ENCODE measurements at regions not wholly inside any gene's neighbourhood (a gene's known extent, or its start where the extent isn't known, plus 50 kb on each side); places are given as distances from the start of the nearest gene placed in this dataset.

DNA sequence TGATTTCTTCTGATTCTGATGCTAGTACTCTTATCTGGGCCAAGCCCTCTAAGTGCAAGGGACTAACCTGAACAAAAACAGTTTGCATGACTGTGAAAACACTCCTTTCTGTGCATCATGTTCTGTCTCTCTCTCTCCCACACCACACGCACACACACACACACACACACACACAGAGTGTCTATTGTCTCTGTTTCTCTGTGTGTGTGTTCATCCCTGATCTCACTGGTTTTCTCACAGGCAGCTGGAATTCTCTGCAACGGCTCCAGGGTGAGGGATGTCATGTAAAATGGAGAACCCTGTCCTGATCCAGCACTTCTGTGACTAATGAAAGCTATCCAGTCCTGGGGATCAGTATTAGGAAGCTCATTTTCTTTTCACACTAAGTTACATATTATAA, 453.1 kb upstream of the RGMB start:
- TF ChIP-seq, protein P1, sequence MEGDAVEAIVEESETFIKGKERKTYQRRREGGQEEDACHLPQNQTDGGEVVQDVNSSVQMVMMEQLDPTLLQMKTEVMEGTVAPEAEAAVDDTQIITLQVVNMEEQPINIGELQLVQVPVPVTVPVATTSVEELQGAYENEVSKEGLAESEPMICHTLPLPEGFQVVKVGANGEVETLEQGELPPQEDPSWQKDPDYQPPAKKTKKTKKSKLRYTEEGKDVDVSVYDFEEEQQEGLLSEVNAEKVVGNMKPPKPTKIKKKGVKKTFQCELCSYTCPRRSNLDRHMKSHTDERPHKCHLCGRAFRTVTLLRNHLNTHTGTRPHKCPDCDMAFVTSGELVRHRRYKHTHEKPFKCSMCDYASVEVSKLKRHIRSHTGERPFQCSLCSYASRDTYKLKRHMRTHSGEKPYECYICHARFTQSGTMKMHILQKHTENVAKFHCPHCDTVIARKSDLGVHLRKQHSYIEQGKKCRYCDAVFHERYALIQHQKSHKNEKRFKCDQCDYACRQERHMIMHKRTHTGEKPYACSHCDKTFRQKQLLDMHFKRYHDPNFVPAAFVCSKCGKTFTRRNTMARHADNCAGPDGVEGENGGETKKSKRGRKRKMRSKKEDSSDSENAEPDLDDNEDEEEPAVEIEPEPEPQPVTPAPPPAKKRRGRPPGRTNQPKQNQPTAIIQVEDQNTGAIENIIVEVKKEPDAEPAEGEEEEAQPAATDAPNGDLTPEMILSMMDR (IDR thresholded peaks at IDR 0.05; ENCODE audit: low read depth, low read length, missing input control), result no peak
- TF ChIP-seq HNF4A (conservative IDR thresholded peaks at IDR 0.05) (no peak), RAD21 (IDR thresholded peaks at IDR 0.05) (no peak), GABPA (IDR thresholded peaks at IDR 0.05 in 1 of 2, conservative IDR thresholded peaks at IDR 0.05 in 1 of 2) (no peak), SP1 (IDR thresholded peaks at IDR 0.05) (no peak), YY1 (IDR thresholded peaks at IDR 0.05) (no peak), EGR1 (IDR thresholded peaks at IDR 0.05; ENCODE audit: low read depth in 2 of 2) (no peak), TAF1 (conservative IDR thresholded peaks at IDR 0.05) (no peak), JUND (IDR thresholded peaks at IDR 0.05) (no peak), FOXA1 (IDR thresholded peaks at IDR 0.05) (no peak), RXRA (IDR thresholded peaks at IDR 0.05) (no peak)
- TF ChIP-seq, protein P2, sequence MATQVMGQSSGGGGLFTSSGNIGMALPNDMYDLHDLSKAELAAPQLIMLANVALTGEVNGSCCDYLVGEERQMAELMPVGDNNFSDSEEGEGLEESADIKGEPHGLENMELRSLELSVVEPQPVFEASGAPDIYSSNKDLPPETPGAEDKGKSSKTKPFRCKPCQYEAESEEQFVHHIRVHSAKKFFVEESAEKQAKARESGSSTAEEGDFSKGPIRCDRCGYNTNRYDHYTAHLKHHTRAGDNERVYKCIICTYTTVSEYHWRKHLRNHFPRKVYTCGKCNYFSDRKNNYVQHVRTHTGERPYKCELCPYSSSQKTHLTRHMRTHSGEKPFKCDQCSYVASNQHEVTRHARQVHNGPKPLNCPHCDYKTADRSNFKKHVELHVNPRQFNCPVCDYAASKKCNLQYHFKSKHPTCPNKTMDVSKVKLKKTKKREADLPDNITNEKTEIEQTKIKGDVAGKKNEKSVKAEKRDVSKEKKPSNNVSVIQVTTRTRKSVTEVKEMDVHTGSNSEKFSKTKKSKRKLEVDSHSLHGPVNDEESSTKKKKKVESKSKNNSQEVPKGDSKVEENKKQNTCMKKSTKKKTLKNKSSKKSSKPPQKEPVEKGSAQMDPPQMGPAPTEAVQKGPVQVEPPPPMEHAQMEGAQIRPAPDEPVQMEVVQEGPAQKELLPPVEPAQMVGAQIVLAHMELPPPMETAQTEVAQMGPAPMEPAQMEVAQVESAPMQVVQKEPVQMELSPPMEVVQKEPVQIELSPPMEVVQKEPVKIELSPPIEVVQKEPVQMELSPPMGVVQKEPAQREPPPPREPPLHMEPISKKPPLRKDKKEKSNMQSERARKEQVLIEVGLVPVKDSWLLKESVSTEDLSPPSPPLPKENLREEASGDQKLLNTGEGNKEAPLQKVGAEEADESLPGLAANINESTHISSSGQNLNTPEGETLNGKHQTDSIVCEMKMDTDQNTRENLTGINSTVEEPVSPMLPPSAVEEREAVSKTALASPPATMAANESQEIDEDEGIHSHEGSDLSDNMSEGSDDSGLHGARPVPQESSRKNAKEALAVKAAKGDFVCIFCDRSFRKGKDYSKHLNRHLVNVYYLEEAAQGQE (IDR thresholded peaks at IDR 0.05), result no peak
- TF ChIP-seq, protein P3, sequence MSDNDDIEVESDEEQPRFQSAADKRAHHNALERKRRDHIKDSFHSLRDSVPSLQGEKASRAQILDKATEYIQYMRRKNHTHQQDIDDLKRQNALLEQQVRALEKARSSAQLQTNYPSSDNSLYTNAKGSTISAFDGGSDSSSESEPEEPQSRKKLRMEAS (IDR thresholded peaks at IDR 0.05), result no peak

Data from liver (tissue), 3 donors.